Karpas-422 (cell line): ENCODE measurements at regions not wholly inside any gene's neighbourhood (a gene's known extent, or its start where the extent isn't known, plus 50 kb on each side); places are given as distances from the start of the nearest gene placed in this dataset.

ENCODE experiments used
- DNase-seq: peaks from one replicate; pipeline ENCODE4 v3.0.0-alpha.2; 2015
- H2AFZ ChIP-seq: fragments of 200-600 bp; sonication (generic); 2 replicates; pipeline ENCODE4 v1.6.1; 2014; ENCODE audit warnings: antibody characterized with exemption, low read length, mixed read lengths
- H3K27ac ChIP-seq: fragments of 200-600 bp; sonication (generic); 2 replicates; pipeline ENCODE4 v1.5.1; 2014; ENCODE audit warnings: mild to moderate bottlenecking, low read length, moderate library complexity
- H3K27me3 ChIP-seq: fragments of 200-600 bp; sonication (generic); 2 replicates; pipeline ENCODE4 v1.6.1; 2014; ENCODE audit warnings: low read length, mixed read lengths
- H3K36me3 ChIP-seq: fragments of 200-600 bp; sonication (generic); 2 replicates; pipeline ENCODE4 v1.6.1; 2014; ENCODE audit warnings: low read length, mixed read lengths; ENCODE audit not compliant: insufficient read depth
- H3K4me1 ChIP-seq: fragments of 200-600 bp; sonication (generic); 2 replicates; pipeline ENCODE4 v1.6.1; 2014; ENCODE audit warnings: mild to moderate bottlenecking, low read length, mixed read lengths
- H3K4me2 ChIP-seq: fragments of 200-600 bp; sonication (generic); 2 replicates; pipeline ENCODE4 v1.6.1; 2014; ENCODE audit warnings: low read length, low read depth, mild to moderate bottlenecking; ENCODE audit not compliant: poor library complexity, severe bottlenecking
- H3K4me3 ChIP-seq: fragments of 200-600 bp; sonication (generic); 2 replicates; pipeline ENCODE4 v1.5.1; 2014; ENCODE audit warnings: mild to moderate bottlenecking, antibody characterized with exemption, low read length, mixed read lengths
- H3K79me2 ChIP-seq: fragments of 200-600 bp; sonication (generic); 2 replicates; pipeline ENCODE4 v1.6.1; 2014; ENCODE audit warnings: mild to moderate bottlenecking, low read length, mixed read lengths
- H3K9ac ChIP-seq: fragments of 200-600 bp; sonication (generic); 2 replicates; pipeline ENCODE4 v1.6.0; 2014; ENCODE audit warnings: low read length
- H3K9me2 ChIP-seq: fragments of 200-600 bp; sonication (generic), shearing (Covaris generic); replicated peaks from 2 replicates; pipeline ENCODE4 v1.6.0; 2014; ENCODE audit warnings: mild to moderate bottlenecking, low read length, moderate library complexity; ENCODE audit not compliant: insufficient read depth
- H3K9me3 ChIP-seq: fragments of 300-700, 200-600 bp; sonication (generic); 2 replicates; pipeline ENCODE4 v1.6.1; 2014; ENCODE audit warnings: low read length, mixed read lengths
- H4K20me1 ChIP-seq: fragments of 200-600 bp; sonication (generic); 2 replicates; pipeline ENCODE4 v1.6.1; 2014; ENCODE audit warnings: mild to moderate bottlenecking, antibody characterized with exemption, low read length, low read depth; ENCODE audit not compliant: insufficient read depth

- Histone ChIP-seq H3K4me2 (no peak overlapping the region), H3K9ac (no peak overlapping the region), H3K36me3 (no peaks in the 10 kb centered on the region), H3K27me3 (no peaks in the 10 kb centered on the region), H3K9me3 (peaks cover 26% of the 10 kb centered on the region), H3K79me2 (no peaks in the 10 kb centered on the region), H3K9me2 (no peaks in the 10 kb centered on the region), H3K27ac (no peak overlapping the region), H2AFZ (no peak overlapping the region), H3K4me1 (no peaks in the 10 kb centered on the region), H3K4me3 (no peak overlapping the region), H4K20me1 (no peaks in the 10 kb centered on the region)
- no peak for DNase-seq
Measured at GRCh38 chr4:64625438-64625837, 216.2 kb upstream of the TECRL start.

DNA sequence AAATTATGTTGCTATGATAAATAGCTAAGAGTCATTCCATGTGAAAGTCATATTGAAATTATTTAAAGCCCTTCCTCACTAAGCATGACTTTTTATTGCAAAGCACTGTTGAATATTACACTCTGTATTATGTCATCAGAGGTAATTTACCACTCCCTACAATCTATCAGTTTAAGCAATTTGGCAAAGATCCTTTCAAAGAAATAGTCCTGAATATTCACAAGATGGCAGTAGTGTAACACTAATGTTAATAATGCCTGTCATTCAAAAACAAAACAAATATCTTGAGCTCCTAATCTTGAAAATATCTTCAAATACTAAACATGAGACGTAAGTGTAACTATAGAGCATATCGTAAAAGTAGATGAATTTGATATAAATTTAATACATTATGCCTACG is 208.6 kb upstream of the TECRL start:
- H3K36me3 ChIP-seq = no peaks in the 10 kb centered on the region
- H3K27me3 ChIP-seq = no peaks in the 10 kb centered on the region
- no peaks in the 10 kb centered on the region for H3K9me2 ChIP-seq
- no peak overlapping the region for H3K9ac ChIP-seq
- H3K79me2 ChIP-seq = no peaks in the 10 kb centered on the region
- H3K4me1 ChIP-seq = no peaks in the 10 kb centered on the region
- H2AFZ ChIP-seq = no peak overlapping the region
- no peak overlapping the region for H3K27ac ChIP-seq
- H3K4me2 ChIP-seq = no peak overlapping the region
- H4K20me1 ChIP-seq = no peaks in the 10 kb centered on the region
- H3K4me3 ChIP-seq = no peak overlapping the region
- no peak for DNase-seq
- H3K9me3 ChIP-seq = peaks cover 14% of the 10 kb centered on the region

DNA sequence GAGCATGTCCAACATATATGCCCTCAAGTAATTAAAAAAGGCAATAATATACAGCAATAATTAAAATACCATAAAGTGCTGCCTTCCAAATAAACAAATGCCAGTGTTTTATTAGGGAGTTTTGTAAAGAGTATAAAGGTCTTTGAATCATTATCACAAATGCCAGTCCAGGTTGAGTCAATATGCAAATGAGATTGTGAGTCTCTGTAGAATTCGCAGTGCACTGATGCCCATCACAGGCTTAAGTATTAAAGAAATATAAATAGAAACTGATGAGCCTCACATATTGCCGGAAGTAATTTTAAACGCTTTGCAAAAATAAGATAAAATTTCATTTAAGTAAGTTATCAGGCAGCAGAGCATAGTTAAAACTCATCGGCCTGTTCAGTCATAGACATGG is 205.0 kb upstream of the TECRL start:
- Histone ChIP-seq H3K9ac (no peak overlapping the region), H3K36me3 (no peaks in the 10 kb centered on the region), H3K9me3 (peaks cover 14% of the 10 kb centered on the region; the same call in 1 of the 2 replicates), H3K27ac (no peak overlapping the region), H2AFZ (no peak overlapping the region), H4K20me1 (no peaks in the 10 kb centered on the region), H3K4me3 (no peak overlapping the region), H3K27me3 (no peaks in the 10 kb centered on the region), H3K4me1 (no peaks in the 10 kb centered on the region), H3K79me2 (no peaks in the 10 kb centered on the region), H3K4me2 (no peak overlapping the region), H3K9me2 (no peaks in the 10 kb centered on the region)
- no peak for DNase-seq

DNA sequence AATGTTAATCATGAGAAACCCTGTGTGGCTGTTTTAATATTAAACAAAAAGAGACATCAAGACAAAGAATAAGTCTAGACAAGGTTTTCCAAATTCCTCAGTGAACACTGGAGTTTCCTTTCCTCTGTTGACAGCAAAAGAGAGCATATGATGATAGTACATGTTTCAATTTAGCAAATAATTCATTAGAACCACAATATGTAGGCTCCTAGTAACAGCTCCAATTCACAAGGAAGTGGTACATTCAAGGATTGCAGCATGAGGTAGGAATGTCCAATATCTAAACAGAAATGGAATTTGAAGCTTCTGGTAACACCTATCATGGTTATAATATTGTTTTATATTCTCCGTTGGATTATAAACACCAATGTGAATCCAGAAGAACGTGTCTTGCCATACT is 203.8 kb upstream of the TECRL start:
- Histone ChIP-seq H3K27ac (no peak overlapping the region), H3K4me1 (no peaks in the 10 kb centered on the region), H3K9me2 (no peaks in the 10 kb centered on the region), H4K20me1 (no peaks in the 10 kb centered on the region), H3K9ac (no peak overlapping the region), H2AFZ (no peak overlapping the region), H3K27me3 (no peaks in the 10 kb centered on the region), H3K9me3 (peaks cover 14% of the 10 kb centered on the region; the same call in 1 of the 2 replicates), H3K4me2 (no peak overlapping the region), H3K79me2 (no peaks in the 10 kb centered on the region), H3K36me3 (no peaks in the 10 kb centered on the region), H3K4me3 (no peak overlapping the region)
- no peak for DNase-seq

- no peak overlapping the region for H3K4me2 ChIP-seq
- no peak overlapping the region for H3K9ac ChIP-seq
- H3K79me2 ChIP-seq = no peaks in the 10 kb centered on the region
- no peak overlapping the region for H3K4me3 ChIP-seq
- H3K4me1 ChIP-seq = no peaks in the 10 kb centered on the region
- H3K27me3 ChIP-seq = no peaks in the 10 kb centered on the region
- no peak overlapping the region for H2AFZ ChIP-seq
- no peaks in the 10 kb centered on the region for H3K36me3 ChIP-seq
- H3K27ac ChIP-seq = no peak overlapping the region
- no peaks in the 10 kb centered on the region for H3K9me2 ChIP-seq
- peaks cover 14% of the 10 kb centered on the region for H3K9me3 ChIP-seq
- DNase-seq = no peak
- H4K20me1 ChIP-seq = no peaks in the 10 kb centered on the region
Measured at GRCh38 chr4:64598066-64598465, 188.8 kb upstream of the TECRL start.

DNA sequence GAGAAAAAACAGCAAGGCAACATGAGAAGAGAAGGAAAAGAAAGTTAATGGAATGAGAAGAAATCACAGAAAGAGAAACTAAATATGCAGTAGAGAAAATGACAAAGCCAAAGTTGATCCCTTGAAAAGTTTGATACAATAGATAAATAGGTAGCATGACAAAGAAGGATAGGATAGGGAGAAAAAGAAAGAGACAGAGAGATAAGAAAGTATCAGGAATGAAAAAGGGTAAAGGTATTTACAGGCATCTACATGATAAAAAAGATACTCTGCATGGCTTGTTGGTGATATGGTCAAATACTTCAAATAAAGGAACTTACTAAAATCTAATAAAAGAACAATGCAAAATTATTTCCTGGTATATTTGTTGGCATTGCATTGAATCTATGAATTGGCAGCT is 185.5 kb upstream of the TECRL start:
- Histone ChIP-seq H3K27me3 (no peaks in the 10 kb centered on the region), H2AFZ (no peak overlapping the region), H3K4me3 (no peak overlapping the region), H3K36me3 (no peaks in the 10 kb centered on the region), H3K9me3 (peaks cover 7% of the 10 kb centered on the region; the same call in 1 of the 2 replicates), H3K9ac (no peak overlapping the region), H4K20me1 (no peaks in the 10 kb centered on the region), H3K79me2 (no peaks in the 10 kb centered on the region), H3K4me1 (no peaks in the 10 kb centered on the region), H3K4me2 (no peak overlapping the region), H3K27ac (no peak overlapping the region), H3K9me2 (no peaks in the 10 kb centered on the region)
- DNase-seq = no peak

DNA sequence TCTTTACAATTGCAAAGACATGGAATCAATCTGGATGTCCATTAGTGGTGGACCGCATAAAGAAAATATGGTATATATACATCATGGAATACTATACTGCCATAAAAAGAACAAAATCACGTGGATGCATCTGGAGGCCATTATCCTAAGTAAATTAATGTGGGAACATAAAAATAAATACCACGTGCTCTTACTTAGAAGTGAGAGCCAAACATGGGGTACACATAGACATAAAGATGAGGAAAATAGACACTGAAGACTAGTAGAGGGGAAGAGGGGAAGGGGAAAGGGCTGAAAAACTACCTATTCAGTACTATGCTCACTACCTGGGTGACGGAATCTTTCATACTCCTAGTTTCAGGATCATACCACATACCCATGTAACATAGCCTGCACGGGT is 179.3 kb upstream of the TECRL start:
- Histone ChIP-seq H4K20me1 (no peaks in the 10 kb centered on the region), H3K4me2 (no peak overlapping the region), H3K4me3 (no peak overlapping the region), H3K27me3 (no peaks in the 10 kb centered on the region), H3K4me1 (no peaks in the 10 kb centered on the region), H2AFZ (no peak overlapping the region), H3K9me3 (peaks cover 4% of the 10 kb centered on the region; the same call in 1 of the 2 replicates), H3K36me3 (no peaks in the 10 kb centered on the region), H3K9me2 (no peaks in the 10 kb centered on the region), H3K27ac (no peak overlapping the region), H3K9ac (no peak overlapping the region), H3K79me2 (no peaks in the 10 kb centered on the region)
- no peak for DNase-seq

DNA sequence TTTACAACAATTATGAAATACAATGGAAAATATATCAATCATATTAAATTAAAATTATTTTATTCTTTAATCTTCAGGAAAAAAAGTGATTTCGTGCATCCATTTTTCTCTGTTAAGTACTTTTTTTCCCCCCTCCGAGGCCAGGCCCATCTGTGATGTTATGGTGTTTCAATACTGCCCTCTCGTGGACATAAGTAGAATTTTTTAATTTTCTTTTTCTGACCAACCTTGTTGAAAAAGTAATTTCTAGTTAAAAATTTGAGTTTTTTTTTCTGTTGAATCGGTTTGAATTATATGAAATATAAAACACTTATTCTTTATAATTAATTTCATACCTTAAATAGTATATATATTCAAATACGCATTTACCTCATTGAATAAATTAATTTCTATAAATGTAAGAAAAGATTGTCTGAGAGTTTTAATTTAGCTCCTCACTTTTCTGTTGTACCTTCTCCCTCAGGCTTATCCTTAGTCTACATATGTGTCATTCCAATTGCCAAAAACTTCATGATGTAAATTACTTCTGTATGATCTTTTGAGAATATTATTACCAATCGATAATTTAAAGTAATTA is 175.8 kb upstream of the TECRL start:
- H3K4me2 ChIP-seq = no peak overlapping the region
- no peaks in the 10 kb centered on the region for H3K9me2 ChIP-seq
- no peaks in the 10 kb centered on the region for H4K20me1 ChIP-seq
- peak; percentile 75 for DNase-seq
- no peaks in the 10 kb centered on the region for H3K9me3 ChIP-seq
- H3K9ac ChIP-seq = no peak overlapping the region
- no peak overlapping the region for H3K4me3 ChIP-seq
- H3K27ac ChIP-seq = no peak overlapping the region
- no peaks in the 10 kb centered on the region for H3K36me3 ChIP-seq
- H3K4me1 ChIP-seq = no peaks in the 10 kb centered on the region
- H3K79me2 ChIP-seq = no peaks in the 10 kb centered on the region
- no peaks in the 10 kb centered on the region for H3K27me3 ChIP-seq
- H2AFZ ChIP-seq = no peak overlapping the region

DNA sequence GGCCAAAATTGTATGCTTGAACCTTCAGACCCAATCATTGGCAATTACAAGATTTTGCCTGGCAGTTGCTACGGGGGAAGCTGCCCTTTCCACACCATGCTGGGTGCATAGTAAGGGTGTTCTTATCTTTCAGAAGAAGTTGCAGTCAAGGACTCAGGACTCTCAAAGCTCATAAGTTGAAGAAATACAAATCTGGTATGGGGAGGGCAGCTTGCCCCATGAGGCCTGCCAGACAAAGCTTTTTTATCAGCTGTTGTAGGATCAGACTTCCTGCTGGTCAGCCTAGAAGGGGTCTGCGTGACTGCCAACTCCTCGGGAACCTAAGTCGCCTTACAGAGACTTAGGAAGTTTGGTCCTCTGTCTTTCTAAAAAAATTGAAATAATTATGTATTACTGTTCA is 174.9 kb upstream of the TECRL start:
- no peak overlapping the region for H3K4me3 ChIP-seq
- H3K36me3 ChIP-seq = no peaks in the 10 kb centered on the region
- no peaks in the 10 kb centered on the region for H4K20me1 ChIP-seq
- H3K4me1 ChIP-seq = no peaks in the 10 kb centered on the region
- H3K27me3 ChIP-seq = no peaks in the 10 kb centered on the region
- H3K9me3 ChIP-seq = no peaks in the 10 kb centered on the region
- H3K27ac ChIP-seq = no peak overlapping the region
- H2AFZ ChIP-seq = no peak overlapping the region
- H3K4me2 ChIP-seq = no peak overlapping the region
- no peak overlapping the region for H3K9ac ChIP-seq
- no peaks in the 10 kb centered on the region for H3K9me2 ChIP-seq
- no peaks in the 10 kb centered on the region for H3K79me2 ChIP-seq
- no peak for DNase-seq
